Activated CD8-positive, alpha-beta memory T cell treated with anti-CD3 and anti-CD28 coated beads, Interleukin-2, amount 50 U/mL, for 48 hours (primary cell): ENCODE measurements at regions not wholly inside any gene's neighbourhood (a gene's known extent, or its start where the extent isn't known, plus 50 kb on each side); places are given as distances from the start of the nearest gene placed in this dataset.

Experiments
- DNase-seq: peaks from one replicate; pipeline ENCODE4 v3.0.0-alpha.2; 2020

GRCh38 chr7:17242504-17242903 is 55.9 kb upstream of the AHR start:
- no peak for DNase-seq

DNA sequence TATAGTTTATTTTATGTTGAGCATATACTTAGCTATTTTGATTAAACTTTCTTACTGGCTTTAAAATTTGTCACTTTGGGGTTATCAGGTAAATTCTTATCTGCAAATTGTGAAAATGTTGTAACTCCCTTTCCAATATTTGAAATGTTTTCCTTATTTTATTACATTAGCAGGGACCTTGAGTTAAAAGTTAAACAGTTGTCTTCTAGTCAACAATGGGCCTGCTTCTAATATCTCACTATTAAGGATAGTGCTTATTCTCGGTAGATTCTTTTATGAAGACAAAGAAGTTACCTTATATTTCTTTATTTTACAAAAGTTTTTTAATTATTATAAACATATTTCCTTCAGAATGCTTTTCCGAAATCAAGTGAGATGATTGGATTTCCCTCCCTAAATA is 53.7 kb upstream of the AHR start:
- DNase-seq = no peak

DNA sequence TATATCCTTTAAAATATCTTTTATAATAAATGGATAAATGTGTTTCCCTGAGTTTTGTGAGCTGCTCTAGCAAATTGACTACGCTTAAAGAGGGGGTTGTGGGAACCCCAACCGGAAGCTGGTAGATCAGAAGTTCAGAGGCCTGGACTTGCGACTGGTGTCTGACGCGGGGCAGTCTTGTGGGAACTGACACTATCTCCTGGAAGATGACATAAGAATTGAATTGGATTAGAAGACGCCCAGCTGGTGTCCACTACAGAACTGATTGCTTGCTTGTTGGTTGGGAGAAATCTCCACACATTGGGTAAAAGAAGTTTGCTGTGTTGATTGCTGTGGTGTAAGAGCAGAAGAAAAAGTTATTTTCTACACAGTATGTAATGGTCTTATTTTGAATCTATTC is 51.1 kb upstream of the AHR start:
- DNase-seq = no peak

GRCh38 chr7:17248527-17248926 is 49.9 kb upstream of the AHR start:
- DNase-seq = no peak
